Endothelial cell of umbilical vein (primary cell): ENCODE measurements at regions not wholly inside any gene's neighbourhood (a gene's known extent, or its start where the extent isn't known, plus 50 kb on each side); places are given as distances from the start of the nearest gene placed in this dataset.

Experiments used
- BruUV-seq: library from RNA; stranded (reverse); fragments of 400-500 nt; replicated peaks from 2 replicates; lab custom pipeline; 2021; lab: Mats Ljungman, UMichigan
- CTCF ChIA-PET: fragments of 300-600, 350-600 bp; sonication (Branson Sonifier 250); formaldehyde crosslinking; loops from one replicate; lab custom pipeline; 2021; ENCODE audit warnings: antibody characterized with exemption, inconsistent platforms; lab: Charles Lee
- POLR2A ChIA-PET: fragments of 300-600, 350-600 bp; sonication (Branson Sonifier 250); formaldehyde crosslinking; loops from one replicate; lab custom pipeline; 2021; ENCODE audit warnings: antibody characterized with exemption, inconsistent platforms; lab: Charles Lee
- DNase-seq: peaks from one replicate; pipeline ENCODE4 v3.0.0-alpha.2; 2011; ENCODE audit warnings: low read depth, low spot score
- FAIRE-seq: peaks from 2 replicates; lab custom pipeline; 2011; peaks lifted over from hg19 to GRCh38; lab: Jason Lieb, UNC
- H2AFZ ChIP-seq: 2 replicates; pipeline ENCODE4 v1.6.0; 2012; ENCODE audit warnings: low read depth, low read length, control low read depth, inconsistent platforms
- H3K27ac ChIP-seq: 2 replicates; pipeline ENCODE4 v1.5.1; 2011; ENCODE audit warnings: low read depth, mild to moderate bottlenecking, control low read depth, low read length, moderate library complexity; ENCODE audit not compliant: insufficient read depth
- H3K27me3 ChIP-seq, 2 experiments: 2 replicates each; pipeline versions ENCODE4 v1.6.0 to v1.6.1; 2011; ENCODE audit warnings: low read length in 2 of 2, mixed read lengths in 1 of 2; ENCODE audit not compliant: control insufficient read depth in 2 of 2, insufficient read depth in 2 of 2
- H3K36me3 ChIP-seq, 2 experiments: 2 replicates in 1 of 2; 3 replicates in 1 of 2; pipeline ENCODE4 v1.5.1; 2011; ENCODE audit warnings: low read length in 2 of 2, mild to moderate bottlenecking in 1 of 2, moderate library complexity in 1 of 2; ENCODE audit not compliant: control insufficient read depth in 2 of 2, insufficient read depth in 2 of 2; ENCODE audit errors: extremely low read depth in 1 of 2
- H3K4me1 ChIP-seq: 3 replicates; pipeline ENCODE4 v1.5.1; 2011; ENCODE audit warnings: mild to moderate bottlenecking, low read length; ENCODE audit not compliant: control insufficient read depth, insufficient read depth; ENCODE audit errors: extremely low read depth
- H3K4me2 ChIP-seq: 2 replicates; pipeline ENCODE4 v1.6.1; 2011; ENCODE audit warnings: low read length, control low read depth, mixed read lengths; ENCODE audit not compliant: insufficient read depth
- H3K4me3 ChIP-seq, 3 experiments: fragments of 200-600 bp in 1 of 3; sonication (generic), shearing (Covaris generic) in 1 of 3; replicated peaks in 1 of 3; 2 replicates each; pipeline ENCODE4 v1.5.1; 2011 to 2016; ENCODE audit warnings: control low read depth in 3 of 3, low read length in 3 of 3, mild to moderate bottlenecking in 2 of 3, inconsistent platforms in 1 of 3, low read depth in 1 of 3, moderate library complexity in 1 of 3; ENCODE audit not compliant: insufficient read depth in 1 of 3
- H3K79me2 ChIP-seq: 2 replicates; pipeline ENCODE4 v1.6.0; 2012; ENCODE audit warnings: low read length, inconsistent platforms; ENCODE audit not compliant: control insufficient read depth, insufficient read depth
- H3K9ac ChIP-seq: replicated peaks from 2 replicates; pipeline ENCODE3; 2011; ENCODE audit warnings: low read length, control low read depth; ENCODE audit not compliant: insufficient read depth; ENCODE audit errors: extremely low read depth
- H3K9me1 ChIP-seq: replicated peaks from 3 replicates; pipeline ENCODE4 v1.6.0; 2011; ENCODE audit warnings: mild to moderate bottlenecking, low read length; ENCODE audit not compliant: control insufficient read depth, insufficient read depth; ENCODE audit errors: extremely low read depth
- H3K9me3 ChIP-seq: replicated peaks from 2 replicates; pipeline ENCODE4 v1.5.1; 2012; ENCODE audit warnings: low read length, inconsistent platforms; ENCODE audit not compliant: control insufficient read depth, insufficient read depth
- H4K20me1 ChIP-seq: replicated peaks from 2 replicates; pipeline ENCODE3; 2011; ENCODE audit warnings: mild to moderate bottlenecking, low read length; ENCODE audit not compliant: control insufficient read depth, insufficient read depth; ENCODE audit errors: extremely low read depth
- CTCF ChIP-seq, 2 donors: IDR thresholded peaks; 1 replicate in 1 of 2; 2 replicates in 1 of 2; pipeline ENCODE4 v1.5.1; 2011; ENCODE audit warnings: low read length in 2 of 2, mild to moderate bottlenecking in 2 of 2, moderate library complexity in 2 of 2, control low read depth in 1 of 2, inconsistent platforms in 1 of 2, low read depth in 1 of 2; ENCODE audit not compliant: insufficient read depth in 1 of 2; ENCODE audit errors: extremely low read depth in 1 of 2
- EZH2 ChIP-seq: IDR thresholded peaks from 2 replicates; pipeline ENCODE4 v1.6.1; 2012; ENCODE audit warnings: borderline replicate concordance, low read depth, mild to moderate bottlenecking, moderate library complexity, low read length, inconsistent platforms; ENCODE audit not compliant: severe bottlenecking
- FOS ChIP-seq: IDR thresholded peaks from 2 replicates; pipeline ENCODE4 v1.6.1; 2011; ENCODE audit warnings: mild to moderate bottlenecking, low read length, moderate library complexity, borderline replicate concordance; ENCODE audit not compliant: insufficient read depth
- GATA2 ChIP-seq: IDR thresholded peaks from 2 replicates; pipeline ENCODE4 v1.7.0; 2011; ENCODE audit warnings: low read depth, mild to moderate bottlenecking, moderate library complexity, mixed read lengths, low read length; ENCODE audit not compliant: insufficient read length, insufficient read depth
- JUN ChIP-seq: IDR thresholded peaks from 2 replicates; pipeline ENCODE4 v1.6.1; 2011; ENCODE audit warnings: borderline replicate concordance, low read depth; ENCODE audit not compliant: insufficient read length, insufficient read depth
- MYC ChIP-seq: IDR thresholded peaks from one replicate; pipeline ENCODE4 v1.6.1; 2011; ENCODE audit warnings: mild to moderate bottlenecking, low read depth, low read length
- POLR2A ChIP-seq: IDR thresholded peaks from 2 replicates; pipeline ENCODE4 v1.6.1; 2012; ENCODE audit warnings: low read depth, mild to moderate bottlenecking, control low read depth, low read length
- POLR2AphosphoS5 ChIP-seq: IDR thresholded peaks from 2 replicates; pipeline ENCODE4 v1.6.1; 2012; ENCODE audit warnings: low read depth, mild to moderate bottlenecking, control low read depth, low read length, moderate library complexity; ENCODE audit not compliant: insufficient read depth
- dilution Hi-C: fragments of 300-500 bp; cut with MboI; formaldehyde crosslinking; loops from one replicate; pipeline ENCODE4 v1.15.0; 2019; ENCODE audit warnings: low sequenced_read_pairs; ENCODE audit not compliant: extremely low pct_ligation_motif_present
- intact Hi-C: fragments of 100-400 bp; cut with micrococcal nuclease; formaldehyde crosslinking; loops from one replicate; pipeline ENCODE4 v1.10.0; 2022
- TF ChIP-seq, protein P1 (sequence below): IDR thresholded peaks from 2 replicates; pipeline ENCODE4 v1.6.1; 2011; ENCODE audit not compliant: insufficient read depth, insufficient read length

- Histone ChIP-seq H2AFZ (no peak overlapping the region), H3K4me3 (no peak overlapping the region), H3K79me2 (no peaks in the 10 kb centered on the region), H4K20me1 (no peaks in the 10 kb centered on the region), H3K27ac (no peak overlapping the region), H3K9me1 (no peaks in the 10 kb centered on the region), H3K4me1 (no peaks in the 10 kb centered on the region), H3K36me3 (no peaks in the 10 kb centered on the region), H3K9ac (no peak overlapping the region), H3K4me2 (no peak overlapping the region), H3K9me3 (no peaks in the 10 kb centered on the region), H3K27me3 (peaks cover 2% of the 10 kb centered on the region in 2 experiments)
- FAIRE-seq: no peak
- TF ChIP-seq JUN: no peak
- TF ChIP-seq MYC: no peak
- TF ChIP-seq EZH2: no peak
- TF ChIP-seq, protein P1, sequence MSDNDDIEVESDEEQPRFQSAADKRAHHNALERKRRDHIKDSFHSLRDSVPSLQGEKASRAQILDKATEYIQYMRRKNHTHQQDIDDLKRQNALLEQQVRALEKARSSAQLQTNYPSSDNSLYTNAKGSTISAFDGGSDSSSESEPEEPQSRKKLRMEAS: no peak
- no peak for TF ChIP-seq POLR2AphosphoS5
- no peak for TF ChIP-seq FOS
- no peak for TF ChIP-seq POLR2A
- TF ChIP-seq GATA2: no peak
- no peak for TF ChIP-seq CTCF (IDR thresholded peaks at IDR 0.05; ENCODE audit: extremely low read depth in 1 of 2, insufficient read depth in 1 of 2, low read depth in 1 of 2, low read length in 2 of 2)
- BruUV-seq: no TSS peak
- ChIA-PET CTCF (interaction anchor here (1.2 kb wide), 1 partner anchor 10 kb away, joined by 3 read pairs; no protein-coding TSS in a partner anchor), POLR2A (no interaction called here)
- DNase-seq: no peak
- dilution Hi-C loops (no loop called here), intact Hi-C loops (no loop called here)
Observed at GRCh38 chr10:78277314-78278057, 243.8 kb downstream of the RPS24 start.
